T-cell (primary cell): ENCODE measurements at regions not wholly inside any gene's neighbourhood (a gene's known extent, or its start where the extent isn't known, plus 50 kb on each side); places are given as distances from the start of the nearest gene placed in this dataset.

Source experiments
- ATAC-seq, 4 experiments: fragments of 200-7000 bp in 3 of 4; fragments of 150-1000 bp in 1 of 4; cut with Tn5 transposase; replicated peaks in 1 of 4; 1 replicate in 3 of 4; 2 replicates in 1 of 4; pipeline ENCODE4 v1.10.0; 2021; ENCODE audit warnings: moderate library complexity in 3 of 4, mild to moderate bottlenecking in 2 of 4, moderate number of reproducible peaks in 1 of 4
- CTCF ChIA-PET, 2 donors: fragments of 300-600 bp; sonication (Branson Sonifier 250); formaldehyde crosslinking; loops; one replicate each; lab custom pipeline; 2022; ENCODE audit warnings: antibody characterized with exemption in 2 of 2; lab: Charles Lee
- POLR2A ChIA-PET, 2 donors: fragments of 300-600 bp; sonication (Branson Sonifier 250); formaldehyde crosslinking; loops; one replicate each; lab custom pipeline; 2022; ENCODE audit warnings: antibody characterized with exemption in 2 of 2; lab: Charles Lee
- DNase-seq, 35 experiments: peaks; one replicate each; pipeline versions ENCODE4 v3.0.0 to v3.0.0-alpha.2; 2013 to 2023
- H3K27ac ChIP-seq: one replicate; pipeline ENCODE4 v1.5.1; 2013; ENCODE audit warnings: low read length
- H3K27me3 ChIP-seq, 2 experiments: replicated peaks in 1 of 2; 1 replicate in 1 of 2; 2 replicates in 1 of 2; pipeline versions ENCODE4 v1.6.1 to v1.7.0; 2013; ENCODE audit warnings: low read length in 1 of 2, mixed read lengths in 1 of 2; ENCODE audit not compliant: control insufficient read depth in 2 of 2, insufficient read depth in 2 of 2; ENCODE audit errors: extremely low read depth in 1 of 2
- H3K36me3 ChIP-seq, 2 donors: 1 replicate in 1 of 2; 2 replicates in 1 of 2; pipeline versions ENCODE4 v1.6.1 to v1.7.0; 2013; ENCODE audit warnings: low read length in 1 of 2; ENCODE audit not compliant: control insufficient read depth in 2 of 2, insufficient read depth in 1 of 2; ENCODE audit errors: extremely low read depth in 1 of 2
- H3K4me1 ChIP-seq, 2 experiments: 1 replicate in 1 of 2; 2 replicates in 1 of 2; pipeline versions ENCODE4 v1.6.1 to v1.7.0; 2013; ENCODE audit warnings: low read length in 2 of 2, mixed read lengths in 1 of 2; ENCODE audit not compliant: insufficient read depth in 2 of 2, control insufficient read depth in 1 of 2; ENCODE audit errors: extremely low read depth in 1 of 2
- H3K4me3 ChIP-seq, 2 donors: 1 replicate in 1 of 2; 2 replicates in 1 of 2; pipeline versions ENCODE4 v1.5.1 to v1.7.0; 2013; ENCODE audit warnings: mild to moderate bottlenecking in 2 of 2, low read length in 1 of 2, moderate library complexity in 1 of 2; ENCODE audit not compliant: control insufficient read depth in 1 of 2; ENCODE audit errors: extremely low read depth in 1 of 2
- H3K9me3 ChIP-seq: 2 replicates; pipeline ENCODE4 v1.7.0; 2013
- H3K27ac Mint-ChIP-seq, 2 donors: one replicate each; pipeline ENCODE4 v1.8.0; 2020 to 2021; ENCODE audit warnings: mild to moderate bottlenecking in 2 of 2, mixed read lengths in 2 of 2
- H3K27me3 Mint-ChIP-seq, 2 donors: one replicate each; pipeline ENCODE4 v1.8.0; 2021 to 2022; ENCODE audit warnings: mixed read lengths in 2 of 2
- H3K36me3 Mint-ChIP-seq: one replicate; pipeline ENCODE4 v1.8.0; 2021; ENCODE audit warnings: mixed read lengths
- H3K4me1 Mint-ChIP-seq, 3 donors: one replicate each; pipeline ENCODE4 v1.8.0; 2020 to 2022; ENCODE audit warnings: mixed read lengths in 3 of 3, mild to moderate bottlenecking in 1 of 3
- H3K4me3 Mint-ChIP-seq, 3 donors: one replicate each; pipeline ENCODE4 v1.8.0; 2020 to 2022; ENCODE audit warnings: mild to moderate bottlenecking in 3 of 3, mixed read lengths in 3 of 3, moderate library complexity in 3 of 3
- H3K9me3 Mint-ChIP-seq, 3 donors: one replicate each; pipeline ENCODE4 v1.8.0; 2020 to 2022; ENCODE audit warnings: mixed read lengths in 3 of 3
- whole genome bisulfite sequencing: methylation state at CpG from one replicate; pipeline ENCODE4 v1.1.5; 2013; ENCODE audit warnings: missing lambda C conversion rate; ENCODE audit not compliant: insufficient coverage; 5-methylcytosine and 5-hydroxymethylcytosine counted together

DNA sequence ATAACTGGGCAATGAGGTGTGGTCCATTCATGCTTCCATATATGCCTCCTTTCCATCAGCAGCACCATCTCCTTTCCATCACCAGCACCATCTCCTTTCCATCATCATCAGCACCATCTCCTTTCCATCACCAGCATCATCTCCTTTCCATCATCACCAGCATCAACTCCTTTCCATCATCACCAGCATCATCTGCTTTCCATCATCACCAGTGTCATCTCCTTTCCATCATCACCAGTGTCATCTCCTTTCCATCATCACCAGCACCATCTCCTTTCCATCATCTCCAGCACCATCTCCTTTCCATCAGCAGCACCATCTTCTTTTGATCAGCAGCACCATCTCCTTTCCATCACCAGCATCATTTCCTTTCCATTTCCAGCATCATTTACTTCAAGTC lies 297.5 kb upstream of the SPHKAP start:
- no peaks in the 10 kb centered on the region for H3K36me3 ChIP-seq
- peaks cover 3% of the 10 kb centered on the region for H3K9me3 ChIP-seq
- no peak overlapping the region for H3K4me3 ChIP-seq
- H3K4me1 Mint-ChIP-seq = no peaks in the 10 kb centered on the region
- no peak overlapping the region for H3K4me3 Mint-ChIP-seq
- CTCF ChIA-PET = no interaction called here
- H3K27me3 ChIP-seq = no peaks in the 10 kb centered on the region
- H3K9me3 Mint-ChIP-seq = peaks cover 3 to 11% (median 4%) of the 10 kb centered on the region in 3 donors
- no peaks in the 10 kb centered on the region for H3K36me3 Mint-ChIP-seq
- no peak for ATAC-seq
- no peaks in the 10 kb centered on the region for H3K27me3 Mint-ChIP-seq
- DNase-seq = no peak
- POLR2A ChIA-PET = no interaction called here
- no peak overlapping the region for H3K27ac ChIP-seq
- no peak overlapping the region for H3K27ac Mint-ChIP-seq
- no peaks in the 10 kb centered on the region for H3K4me1 ChIP-seq

DNA sequence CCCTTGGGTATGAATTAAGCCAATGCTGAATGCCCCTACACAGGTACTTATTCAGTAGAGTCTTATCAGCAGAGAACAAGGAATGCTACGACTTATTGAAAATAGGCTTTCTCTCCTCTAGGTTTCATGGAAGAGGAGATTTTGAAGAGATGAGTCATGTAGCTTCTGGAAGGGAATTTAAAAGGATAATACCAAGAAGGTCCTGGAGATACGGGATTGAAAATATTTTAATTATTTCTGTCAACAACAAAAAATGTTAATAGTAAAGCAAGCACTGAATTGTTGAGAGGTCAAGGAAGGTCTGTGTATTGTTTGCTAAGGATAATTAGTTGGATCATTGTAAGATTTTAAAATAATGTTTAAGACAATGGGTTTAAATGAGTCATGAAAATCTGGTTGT lies 293.0 kb upstream of the SPHKAP start:
- no peaks in the 10 kb centered on the region for H3K27me3 Mint-ChIP-seq
- CTCF ChIA-PET = interaction anchor here in 1 of 2 donors (0.6 to 0.7 kb wide), 2 partner anchors 44 to 72 kb away, joined by 4 to 8 read pairs; no protein-coding TSS in a partner anchor
- no peak overlapping the region for H3K4me3 Mint-ChIP-seq
- Histone ChIP-seq H3K4me3 (no peak overlapping the region), H3K27me3 (no peaks in the 10 kb centered on the region), H3K4me1 (no peaks in the 10 kb centered on the region), H3K9me3 (no peaks in the 10 kb centered on the region), H3K36me3 (no peaks in the 10 kb centered on the region), H3K27ac (no peak overlapping the region)
- no peak for ATAC-seq
- no peaks in the 10 kb centered on the region for H3K4me1 Mint-ChIP-seq
- DNase-seq = no peak
- H3K27ac Mint-ChIP-seq = no peak overlapping the region
- H3K36me3 Mint-ChIP-seq = no peaks in the 10 kb centered on the region
- POLR2A ChIA-PET = no interaction called here
- H3K9me3 Mint-ChIP-seq = peaks cover 0 to 21% (median 13%) of the 10 kb centered on the region in 3 donors
- WGBS = no CpG with 5 or more reads among the region's 2 CpGs

DNA sequence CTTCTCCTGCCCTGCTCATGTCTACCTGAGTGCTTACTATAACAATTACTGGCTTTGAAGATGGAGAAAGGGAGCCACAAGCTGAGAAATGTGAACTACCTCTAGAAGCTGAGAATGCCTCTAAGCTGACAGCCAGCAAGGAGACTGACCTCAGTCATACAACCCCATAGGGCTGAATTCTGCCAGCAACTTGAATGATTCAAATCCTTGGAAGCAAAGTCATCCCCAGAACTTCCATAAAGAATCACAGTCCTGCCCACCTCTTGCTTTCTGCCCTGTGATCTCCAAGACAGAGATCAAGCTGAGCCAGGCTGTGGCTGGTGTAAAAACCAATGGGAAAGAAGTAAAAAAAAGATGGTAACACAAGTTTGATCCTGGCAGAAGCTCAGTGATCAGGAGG lies 288.2 kb upstream of the SPHKAP start:
- POLR2A ChIA-PET = no interaction called here

DNA sequence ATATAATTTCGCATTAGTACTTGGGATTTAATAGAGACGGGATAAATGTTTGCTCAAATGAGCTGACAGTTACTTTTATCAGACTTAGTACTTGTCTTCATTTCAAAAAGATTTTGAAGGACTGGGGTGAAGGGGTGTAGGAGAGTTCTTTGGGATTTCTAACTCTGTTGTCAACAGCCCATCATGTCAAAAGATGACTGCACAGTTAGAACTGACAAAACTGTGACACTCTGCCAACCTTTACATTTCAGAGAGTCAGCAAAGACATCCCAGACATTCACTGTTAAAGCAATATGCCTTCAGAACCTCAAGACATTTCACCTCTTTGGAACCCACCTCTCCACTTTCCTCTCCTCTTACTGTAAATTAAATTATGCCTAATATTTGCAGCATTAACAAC lies 285.4 kb upstream of the SPHKAP start:
- no peak for DNase-seq
- H3K4me1 ChIP-seq = no peaks in the 10 kb centered on the region
- no peaks in the 10 kb centered on the region for H3K27me3 Mint-ChIP-seq
- peaks cover 8 to 20% (median 11%) of the 10 kb centered on the region in 3 donors for H3K9me3 Mint-ChIP-seq
- CTCF ChIA-PET = no interaction called here
- no peaks in the 10 kb centered on the region for H3K36me3 ChIP-seq
- H3K9me3 ChIP-seq = no peaks in the 10 kb centered on the region
- H3K27me3 ChIP-seq = no peaks in the 10 kb centered on the region
- no peak overlapping the region for H3K4me3 ChIP-seq
- no peaks in the 10 kb centered on the region for H3K4me1 Mint-ChIP-seq
- H3K36me3 Mint-ChIP-seq = no peaks in the 10 kb centered on the region
- H3K27ac Mint-ChIP-seq = no peak overlapping the region
- no CpG with 5 or more reads among the region's 2 CpGs for WGBS
- H3K4me3 Mint-ChIP-seq = no peak overlapping the region
- no peak overlapping the region for H3K27ac ChIP-seq
- no peak for ATAC-seq
- POLR2A ChIA-PET = no interaction called here

More for the DNA sequence above, 288.2 kb upstream of the SPHKAP start:
- CTCF ChIA-PET = no interaction called here
- H3K27me3 Mint-ChIP-seq = no peaks in the 10 kb centered on the region
- peaks cover 4 to 14% (median 11%) of the 10 kb centered on the region in 3 donors for H3K9me3 Mint-ChIP-seq
- H3K27ac Mint-ChIP-seq = no peak overlapping the region
- ATAC-seq = no peak
- no peak for DNase-seq
- H3K4me1 Mint-ChIP-seq = no peaks in the 10 kb centered on the region
- H3K27me3 ChIP-seq = no peaks in the 10 kb centered on the region
- H3K36me3 ChIP-seq = no peaks in the 10 kb centered on the region
- no peak overlapping the region for H3K27ac ChIP-seq
- H3K4me1 ChIP-seq = no peaks in the 10 kb centered on the region
- no peaks in the 10 kb centered on the region for H3K9me3 ChIP-seq
- no peak overlapping the region for H3K4me3 Mint-ChIP-seq
- no peak overlapping the region for H3K4me3 ChIP-seq
- no peaks in the 10 kb centered on the region for H3K36me3 Mint-ChIP-seq

DNA sequence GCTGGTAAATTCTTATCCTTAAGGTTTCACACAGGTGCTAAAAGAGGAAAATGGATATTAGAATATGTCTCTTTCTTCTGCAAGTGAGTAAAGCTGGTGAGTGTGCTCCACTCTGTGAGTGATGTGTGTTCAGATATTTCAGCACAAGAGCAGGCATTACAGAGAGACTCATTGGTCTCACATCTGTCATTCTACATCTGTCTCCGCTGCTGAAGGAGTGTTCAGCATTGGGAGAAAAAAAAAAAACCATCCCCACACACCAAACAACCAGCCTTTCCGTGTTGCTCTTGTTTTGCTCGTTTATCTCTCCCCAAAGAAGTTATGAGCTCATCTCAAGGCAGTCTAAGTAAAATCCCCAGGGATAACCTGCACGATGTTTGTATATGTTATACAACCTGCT lies 283.9 kb upstream of the SPHKAP start:
- H3K4me1 ChIP-seq = no peaks in the 10 kb centered on the region
- no peak for ATAC-seq
- no peak overlapping the region for H3K27ac ChIP-seq
- H3K4me3 ChIP-seq = no peak overlapping the region
- Mint-ChIP-seq H3K27ac (no peak overlapping the region), H3K4me1 (no peaks in the 10 kb centered on the region), H3K27me3 (no peaks in the 10 kb centered on the region), H3K9me3 (peaks cover 6 to 11% (median 8%) of the 10 kb centered on the region in 3 donors), H3K36me3 (no peaks in the 10 kb centered on the region), H3K4me3 (no peak overlapping the region)
- ChIA-PET CTCF (interaction anchor here in 1 of 2 donors (0.6 kb wide), 1 partner anchor 63 kb away, joined by 3 read pairs; no protein-coding TSS in a partner anchor), POLR2A (interaction anchor here in 1 of 2 donors (1.1 kb wide), 1 partner anchor 22 kb away, joined by 3 read pairs; no protein-coding TSS in a partner anchor)
- H3K9me3 ChIP-seq = no peaks in the 10 kb centered on the region
- WGBS = no CpG with 5 or more reads among the region's 4 CpGs
- no peaks in the 10 kb centered on the region for H3K36me3 ChIP-seq
- DNase-seq = no peak
- no peaks in the 10 kb centered on the region for H3K27me3 ChIP-seq

DNA sequence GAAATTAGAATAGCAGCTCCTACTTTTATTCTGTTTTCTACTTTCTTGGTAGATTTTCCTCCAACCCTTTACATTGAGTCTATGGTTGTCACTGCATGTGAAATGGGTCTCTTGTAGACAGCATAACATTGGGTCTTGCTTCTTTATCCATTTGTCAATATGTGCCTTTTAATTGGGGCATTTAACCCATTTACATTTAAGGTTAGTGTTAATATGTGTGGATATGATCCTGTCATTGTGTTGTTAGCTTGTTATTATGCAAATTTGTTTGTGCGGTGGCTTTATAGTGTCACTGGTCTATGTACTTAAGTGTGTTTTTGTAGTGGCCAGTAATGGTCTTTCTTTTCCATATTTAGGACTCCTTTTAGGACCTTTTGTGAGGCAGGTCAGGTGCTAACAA lies 276.9 kb upstream of the SPHKAP start:
- Mint-ChIP-seq H3K9me3 (peaks cover 31 to 53% (median 43%) of the 10 kb centered on the region in 3 donors), H3K27ac (no peak overlapping the region), H3K4me3 (no peak overlapping the region), H3K36me3 (no peaks in the 10 kb centered on the region), H3K27me3 (no peaks in the 10 kb centered on the region), H3K4me1 (no peaks in the 10 kb centered on the region)
- Histone ChIP-seq H3K9me3 (no peaks in the 10 kb centered on the region), H3K36me3 (no peaks in the 10 kb centered on the region), H3K27me3 (no peaks in the 10 kb centered on the region), H3K4me3 (no peak overlapping the region), H3K27ac (no peak overlapping the region), H3K4me1 (no peaks in the 10 kb centered on the region)
- DNase-seq (no peak), ATAC-seq (no peak)
- CTCF ChIA-PET = no interaction called here
- WGBS = 100% methylated on average over 1 of the region's 1 CpG
- POLR2A ChIA-PET = no interaction called here
